Loucy (cell line): ENCODE measurements at regions not wholly inside any gene's neighbourhood (a gene's known extent, or its start where the extent isn't known, plus 50 kb on each side); places are given as distances from the start of the nearest gene placed in this dataset.

Source experiments
- EZH2phosphoT487 ChIP-seq: fragments of 200-600 bp; IDR thresholded peaks from 2 replicates; pipeline ENCODE4 v1.6.1; 2018; ENCODE audit warnings: antibody characterized with exemption, mild to moderate bottlenecking, moderate library complexity, borderline replicate concordance
- TF ChIP-seq, protein P1 (sequence below): fragments of 200-600 bp; sonication (generic); conservative IDR thresholded peaks from 2 replicates; pipeline ENCODE4 v1.5.1; 2014; ENCODE audit warnings: mild to moderate bottlenecking, antibody characterized with exemption, low read length

DNA sequence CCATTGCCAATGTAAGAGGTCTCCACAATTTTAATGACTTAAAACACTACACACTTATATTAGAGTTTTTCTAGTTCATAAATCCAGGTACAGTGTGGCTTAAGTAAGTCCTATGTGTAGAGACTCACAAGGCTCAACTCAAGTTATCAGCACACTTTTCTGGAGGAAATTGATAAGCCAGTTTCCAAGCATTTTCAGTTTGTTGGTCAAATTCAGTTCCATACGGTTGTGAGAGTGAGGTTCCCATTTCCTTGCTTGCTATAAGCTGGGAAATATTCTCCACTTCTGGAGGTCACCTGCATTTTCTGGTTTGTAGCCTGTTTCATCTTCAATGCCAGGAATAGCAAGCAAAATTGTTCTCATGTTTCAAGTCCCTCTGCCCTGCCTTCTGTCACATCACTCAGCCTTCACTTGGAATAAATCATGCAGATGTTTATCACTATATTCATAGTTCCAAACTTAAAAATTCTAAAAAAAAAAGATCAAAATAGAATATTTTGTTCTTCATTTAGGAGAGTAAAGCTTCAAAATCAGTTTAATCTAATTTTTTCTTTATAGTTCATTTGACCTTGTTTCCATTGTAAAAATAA is 1137.5 kb upstream of the INTU start:
- TF ChIP-seq, protein P1, sequence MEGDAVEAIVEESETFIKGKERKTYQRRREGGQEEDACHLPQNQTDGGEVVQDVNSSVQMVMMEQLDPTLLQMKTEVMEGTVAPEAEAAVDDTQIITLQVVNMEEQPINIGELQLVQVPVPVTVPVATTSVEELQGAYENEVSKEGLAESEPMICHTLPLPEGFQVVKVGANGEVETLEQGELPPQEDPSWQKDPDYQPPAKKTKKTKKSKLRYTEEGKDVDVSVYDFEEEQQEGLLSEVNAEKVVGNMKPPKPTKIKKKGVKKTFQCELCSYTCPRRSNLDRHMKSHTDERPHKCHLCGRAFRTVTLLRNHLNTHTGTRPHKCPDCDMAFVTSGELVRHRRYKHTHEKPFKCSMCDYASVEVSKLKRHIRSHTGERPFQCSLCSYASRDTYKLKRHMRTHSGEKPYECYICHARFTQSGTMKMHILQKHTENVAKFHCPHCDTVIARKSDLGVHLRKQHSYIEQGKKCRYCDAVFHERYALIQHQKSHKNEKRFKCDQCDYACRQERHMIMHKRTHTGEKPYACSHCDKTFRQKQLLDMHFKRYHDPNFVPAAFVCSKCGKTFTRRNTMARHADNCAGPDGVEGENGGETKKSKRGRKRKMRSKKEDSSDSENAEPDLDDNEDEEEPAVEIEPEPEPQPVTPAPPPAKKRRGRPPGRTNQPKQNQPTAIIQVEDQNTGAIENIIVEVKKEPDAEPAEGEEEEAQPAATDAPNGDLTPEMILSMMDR, result no peak
- TF ChIP-seq EZH2phosphoT487, result no peak
